HG02885 (cell line): ENCODE measurements at regions not wholly inside any gene's neighbourhood (a gene's known extent, or its start where the extent isn't known, plus 50 kb on each side); places are given as distances from the start of the nearest gene placed in this dataset.

Experiments
- ATAC-seq: cut with Tn5 transposase; IDR thresholded peaks from one replicate; pipeline ENCODE4 v1.9.1; 2021; ENCODE audit warnings: mild to moderate bottlenecking; ENCODE audit not compliant: unreplicated experiment, poor library complexity

DNA sequence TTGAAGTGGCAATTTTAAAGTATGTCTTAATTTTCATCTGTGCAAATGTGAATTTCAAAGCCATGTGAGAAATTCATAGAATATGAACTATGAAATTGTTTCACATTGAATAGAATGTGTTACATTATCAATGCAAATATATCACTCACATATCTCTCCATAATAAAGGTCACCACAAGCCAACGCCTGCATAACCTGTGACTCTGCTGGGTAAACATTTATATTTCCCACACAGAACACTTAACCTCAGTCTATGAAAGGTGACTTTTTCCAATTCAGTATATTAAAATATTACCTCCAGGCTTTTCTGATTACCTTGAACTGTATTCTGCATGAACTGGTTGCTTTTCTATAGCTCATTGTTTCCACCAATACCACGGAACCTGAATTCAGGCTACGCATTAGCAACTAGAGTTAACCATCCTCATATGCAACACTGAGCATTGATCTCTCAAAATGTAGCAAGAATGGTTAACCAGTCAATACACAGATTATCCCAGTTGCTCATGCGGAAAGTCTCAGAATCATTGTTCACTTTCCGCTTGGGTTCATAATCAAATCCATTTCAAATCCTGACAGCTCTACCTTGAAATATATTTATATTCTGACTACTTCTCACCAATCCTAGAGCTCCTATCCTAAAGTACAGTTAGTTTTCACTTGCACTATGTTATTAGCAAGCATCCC, 126.6 kb upstream of the TYRP1 start:
- no peak for ATAC-seq

DNA sequence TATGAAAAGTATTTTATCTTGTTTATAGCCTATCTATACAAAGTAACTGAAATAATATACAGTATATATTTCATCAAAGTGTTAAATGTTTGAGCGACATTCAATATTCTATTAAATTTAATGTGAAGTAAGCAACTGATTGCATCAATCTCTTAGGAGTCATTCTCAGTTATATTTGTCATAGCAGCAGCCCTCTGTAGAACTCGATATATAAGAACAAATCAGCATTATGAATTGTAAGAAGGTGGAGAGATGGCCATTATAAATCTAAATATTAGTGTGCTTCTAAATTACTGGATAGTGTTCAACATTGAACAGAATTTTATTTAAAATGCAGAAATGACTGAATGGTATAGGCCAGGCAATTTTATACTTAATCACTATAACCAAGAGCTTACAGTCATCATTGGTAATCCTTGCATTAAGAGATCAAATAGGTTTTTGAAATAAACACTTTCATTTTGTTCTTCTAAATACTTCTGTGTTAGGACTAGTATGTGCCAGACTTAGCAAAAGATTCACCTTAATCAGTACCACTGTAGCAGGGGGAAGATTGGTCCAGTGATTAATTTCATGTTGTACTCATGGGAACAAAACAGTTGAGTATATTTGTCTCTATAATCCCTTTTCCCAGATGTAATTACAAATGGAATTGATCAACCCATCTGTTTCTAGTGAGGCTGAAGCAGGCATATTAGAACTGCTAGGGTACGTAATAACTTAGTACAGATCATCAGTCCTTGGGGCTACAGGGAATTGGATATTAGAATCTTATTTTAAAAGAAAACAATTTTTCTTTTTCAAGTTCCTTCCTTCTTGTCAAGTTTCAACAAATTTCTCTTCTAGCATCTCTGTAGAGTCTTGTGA, 108.3 kb upstream of the TYRP1 start:
- no peak for ATAC-seq

DNA sequence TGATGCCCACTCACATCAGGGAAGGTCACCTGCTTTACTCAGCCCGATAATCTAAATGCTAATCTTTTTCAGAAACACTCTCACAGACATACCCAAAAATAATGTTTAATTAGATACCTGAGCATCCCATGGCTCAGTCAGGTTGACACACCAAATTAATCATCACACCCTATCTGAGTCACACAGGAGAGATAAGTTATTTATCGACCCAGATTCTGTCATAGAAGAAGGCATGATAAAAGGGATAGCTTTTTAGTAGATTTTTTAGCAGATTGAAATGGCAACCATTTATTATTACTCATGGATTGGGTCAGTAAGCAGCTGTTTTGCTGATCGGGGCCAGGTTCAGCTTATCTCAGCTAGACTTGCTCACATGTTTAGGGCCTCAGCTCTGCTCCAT, 97.8 kb upstream of the TYRP1 start:
- ATAC-seq, result no peak

DNA sequence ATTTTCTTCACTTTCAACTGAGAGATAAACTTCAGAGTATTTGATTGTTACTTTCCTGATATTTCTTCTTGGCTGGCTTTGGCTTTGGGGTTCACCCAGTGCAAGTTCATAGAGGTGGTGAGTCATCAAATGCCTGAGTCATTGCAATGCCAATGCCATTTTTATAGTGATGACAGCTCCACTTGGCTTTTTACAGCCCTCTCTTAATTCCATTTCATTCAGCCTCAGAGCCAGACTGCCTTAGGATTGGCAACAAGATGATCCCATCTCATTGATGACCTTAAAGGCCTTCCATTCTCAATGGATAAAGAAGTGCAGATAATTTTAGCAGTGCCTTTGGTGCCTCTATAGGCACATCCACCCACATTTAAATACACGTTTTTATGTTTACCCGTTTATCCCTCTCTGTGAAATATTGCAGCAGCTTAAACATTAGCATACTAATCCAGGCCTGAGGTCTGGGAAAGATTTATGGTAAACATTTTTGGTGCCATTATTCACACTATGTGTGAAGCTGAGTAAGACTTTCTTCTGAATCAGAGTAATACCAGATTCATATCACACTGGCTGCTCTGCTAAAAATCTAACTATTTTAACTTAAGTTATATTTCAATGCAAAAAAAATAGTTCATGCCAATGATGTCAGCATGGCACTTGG, 88.9 kb upstream of the TYRP1 start:
- no peak for ATAC-seq

DNA sequence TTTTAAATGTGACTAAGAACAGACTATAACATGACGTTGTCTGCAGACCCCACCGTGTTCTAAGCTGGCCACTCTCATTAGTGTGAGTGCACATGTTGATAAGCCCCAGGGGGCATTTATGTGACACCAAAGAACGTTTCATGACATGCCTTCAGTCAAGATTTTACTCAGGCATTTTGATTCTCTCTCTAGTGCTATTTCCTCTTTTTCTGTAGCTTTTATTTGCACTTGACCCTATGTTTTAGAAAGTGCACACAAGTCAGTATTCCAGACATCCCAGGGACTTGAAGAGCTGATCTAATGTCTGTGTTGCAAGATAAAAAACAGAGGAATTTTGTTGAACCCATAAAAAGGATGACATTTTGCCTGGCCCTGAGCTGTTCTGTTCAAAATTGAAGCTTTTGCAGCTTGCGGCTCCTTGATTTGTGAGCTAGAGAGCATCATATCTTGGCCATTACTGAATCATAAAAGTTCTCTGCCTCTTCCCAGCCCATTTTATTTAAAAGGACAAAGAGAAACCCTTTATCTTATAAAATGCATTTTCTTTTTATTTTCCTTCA, 80.9 kb upstream of the TYRP1 start:
- no peak for ATAC-seq

DNA sequence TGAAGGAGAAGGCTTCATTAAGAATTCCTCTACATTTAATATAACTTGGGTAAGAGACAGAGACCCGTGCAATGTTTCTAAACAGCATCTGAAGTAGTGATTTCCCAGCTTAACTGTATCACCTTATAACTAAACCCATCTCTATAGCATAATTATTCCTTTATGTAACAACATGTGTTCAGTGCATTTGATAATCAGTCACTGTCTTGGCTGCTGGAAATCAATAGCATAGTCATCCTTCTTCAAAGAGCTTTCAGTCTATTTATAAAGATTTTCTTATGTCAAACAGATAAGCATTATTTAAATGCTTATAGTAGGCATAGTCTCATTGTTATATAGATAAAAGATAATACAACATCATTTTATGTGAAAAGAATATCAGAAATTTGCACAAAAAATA, 80.1 kb upstream of the TYRP1 start:
- no peak for ATAC-seq

DNA sequence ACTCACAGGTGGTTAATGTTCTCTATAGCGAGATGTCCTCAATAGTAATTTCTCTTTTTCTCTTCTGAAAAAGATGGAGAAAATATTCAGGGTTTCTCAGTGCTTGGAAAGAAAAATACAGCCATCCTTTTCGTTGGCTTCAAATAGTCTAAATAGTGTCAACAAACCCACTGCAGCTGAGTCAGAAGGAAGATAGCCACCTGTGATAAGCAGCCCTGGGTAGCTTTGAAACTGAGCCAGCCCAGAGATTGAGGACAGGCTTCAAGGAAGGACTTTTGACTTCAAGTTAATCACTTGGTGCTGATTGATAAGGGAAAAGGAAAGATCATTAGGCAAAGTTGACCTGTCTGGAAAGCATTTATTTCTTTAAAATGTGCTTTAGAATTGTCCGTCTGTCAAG, 78.7 kb upstream of the TYRP1 start:
- ATAC-seq, result no peak

DNA sequence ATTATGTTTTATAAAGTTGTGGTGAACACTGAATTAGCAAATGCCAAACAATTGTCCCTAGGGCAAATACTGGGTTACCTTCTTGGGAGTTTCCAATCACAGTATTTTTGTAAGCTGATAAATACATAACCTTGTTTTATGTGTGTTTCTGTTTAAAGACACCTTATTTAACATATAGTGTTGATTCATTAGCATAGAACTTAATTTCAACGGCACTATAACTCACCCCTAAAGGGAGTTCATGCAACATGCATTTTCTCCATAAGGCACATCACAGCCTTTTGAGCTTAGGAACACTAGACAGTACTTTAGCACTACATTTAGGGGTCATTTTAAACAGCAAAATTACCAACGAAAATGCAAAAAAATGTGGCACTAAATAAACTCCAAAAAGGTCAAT, 74.2 kb upstream of the TYRP1 start:
- ATAC-seq, result no peak

DNA sequence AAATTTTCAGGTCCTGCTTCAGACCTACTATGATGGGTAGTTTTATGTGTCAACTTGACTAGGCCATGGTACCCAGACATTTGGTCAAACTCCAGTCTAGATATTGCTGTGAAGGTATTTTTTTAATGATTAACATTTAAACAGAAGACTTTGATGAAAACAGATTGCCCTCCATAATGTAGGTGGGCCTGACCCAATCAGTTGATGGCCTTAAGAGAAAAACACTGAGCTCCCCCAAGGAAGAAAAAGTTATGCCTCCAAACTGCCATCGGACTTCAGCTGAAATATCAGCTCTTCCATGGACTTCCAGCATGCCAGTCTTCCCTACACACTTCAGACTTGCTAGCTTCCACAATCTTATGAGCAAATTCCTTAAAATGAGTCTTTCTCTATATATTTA, 67.3 kb upstream of the TYRP1 start:
- no peak for ATAC-seq

DNA sequence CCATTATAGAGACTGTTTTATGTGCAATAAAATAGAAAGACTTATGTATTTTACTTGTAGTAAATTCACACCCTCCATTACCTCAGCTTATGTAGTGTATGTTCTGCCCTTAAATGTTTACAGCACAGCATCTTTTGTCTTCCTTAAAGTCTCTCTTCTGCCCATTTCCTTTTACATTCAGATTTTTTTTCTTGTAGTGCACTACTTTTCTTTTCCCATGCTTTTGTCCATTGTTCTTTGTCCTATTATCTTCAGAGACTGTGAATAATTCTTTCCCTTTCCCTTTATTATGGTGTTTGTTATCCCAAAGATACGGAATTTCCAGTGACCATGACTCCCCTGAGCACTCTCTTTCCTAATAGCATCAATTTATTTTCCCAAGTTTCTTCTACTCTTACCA, 66.1 kb upstream of the TYRP1 start:
- ATAC-seq, result no peak

DNA sequence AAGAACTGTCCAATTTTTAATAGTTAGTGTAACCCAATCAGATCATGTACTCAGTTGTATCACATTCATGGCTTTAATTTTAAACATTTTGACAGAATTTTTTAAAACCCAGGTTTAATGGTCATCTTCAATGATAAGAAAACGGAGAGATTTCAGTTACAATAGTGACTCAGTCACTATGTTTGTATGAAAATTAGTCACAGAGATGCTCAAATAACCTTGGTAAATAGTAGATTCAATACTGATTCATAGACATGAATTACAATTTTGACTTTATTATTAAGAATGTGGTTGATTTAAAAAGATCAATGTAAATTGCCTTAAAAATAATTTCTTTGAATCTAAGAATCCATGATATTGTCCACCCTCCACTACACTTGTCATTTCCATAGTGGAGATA, 64.6 kb upstream of the TYRP1 start:
- no peak for ATAC-seq

DNA sequence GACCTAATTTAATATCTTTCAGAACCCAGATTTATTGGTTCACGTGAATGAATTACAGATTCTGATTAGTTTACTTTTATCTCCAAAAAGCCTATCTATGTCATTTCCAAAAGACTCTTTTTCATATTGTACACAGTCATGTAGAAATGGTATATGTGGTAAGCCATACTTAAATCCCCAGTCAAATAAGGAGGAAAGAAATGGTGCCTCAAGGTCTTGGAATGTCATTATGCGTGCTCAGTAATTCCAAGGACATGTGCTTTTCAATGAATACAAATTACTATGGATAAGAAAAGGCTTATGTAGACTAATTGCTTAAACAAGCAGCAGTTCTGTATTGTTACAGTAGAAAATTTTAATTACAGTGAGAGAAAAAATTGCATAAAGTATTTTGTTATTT, 64.1 kb upstream of the TYRP1 start:
- no peak for ATAC-seq

DNA sequence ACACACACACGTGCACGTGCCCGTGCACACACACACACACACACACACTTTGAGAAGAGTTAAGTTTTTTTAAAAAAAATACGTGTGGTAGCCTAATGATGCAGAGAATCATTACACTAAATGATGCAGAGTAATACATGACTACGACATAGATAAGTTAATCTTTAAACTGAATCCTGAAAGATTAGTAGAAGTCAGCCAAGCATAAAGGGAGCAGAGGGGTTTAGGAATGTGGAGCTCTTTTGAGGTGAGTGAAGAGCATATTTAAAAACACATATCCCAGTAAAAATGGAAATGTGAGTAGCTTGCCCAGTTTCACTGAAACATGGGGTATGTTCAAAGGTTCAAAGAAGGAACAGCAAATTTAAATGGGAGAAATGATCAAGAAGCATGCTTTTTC, 61.3 kb upstream of the TYRP1 start:
- no peak for ATAC-seq

DNA sequence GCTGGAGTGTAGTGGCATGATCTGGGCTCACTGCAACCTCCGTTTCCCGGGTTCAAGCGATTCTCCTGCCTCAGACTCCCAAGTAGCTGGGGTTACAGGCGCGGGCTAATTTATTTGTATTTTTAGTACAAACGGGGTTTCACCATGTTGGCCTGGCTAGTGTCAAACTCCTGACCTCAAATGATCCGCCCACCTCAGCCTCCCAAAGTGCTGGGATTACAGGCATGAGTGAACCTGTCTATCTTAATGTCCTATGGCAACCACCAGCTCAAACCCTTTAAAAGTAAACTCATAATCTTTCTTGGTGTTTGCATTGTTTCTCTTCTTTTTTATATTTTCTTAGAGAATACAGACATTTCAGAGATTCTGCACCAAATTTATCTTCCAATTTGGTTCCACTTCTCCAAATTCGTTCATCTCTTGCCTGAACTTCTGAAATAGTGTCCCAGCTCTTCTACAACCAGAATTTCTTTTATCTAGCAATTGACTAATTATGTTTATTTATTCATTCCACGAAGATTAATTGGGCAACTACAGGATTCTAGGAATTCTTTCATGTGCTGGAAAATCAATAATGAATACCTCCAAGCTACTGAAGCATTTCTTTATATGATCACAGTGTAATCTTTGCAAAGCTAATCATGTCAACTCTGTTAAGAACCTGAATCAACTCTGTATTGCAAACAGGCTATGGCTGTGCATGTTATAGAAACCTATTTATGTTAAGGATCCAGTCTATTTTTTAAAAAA, 60.0 kb upstream of the TYRP1 start:
- ATAC-seq, result no peak

DNA sequence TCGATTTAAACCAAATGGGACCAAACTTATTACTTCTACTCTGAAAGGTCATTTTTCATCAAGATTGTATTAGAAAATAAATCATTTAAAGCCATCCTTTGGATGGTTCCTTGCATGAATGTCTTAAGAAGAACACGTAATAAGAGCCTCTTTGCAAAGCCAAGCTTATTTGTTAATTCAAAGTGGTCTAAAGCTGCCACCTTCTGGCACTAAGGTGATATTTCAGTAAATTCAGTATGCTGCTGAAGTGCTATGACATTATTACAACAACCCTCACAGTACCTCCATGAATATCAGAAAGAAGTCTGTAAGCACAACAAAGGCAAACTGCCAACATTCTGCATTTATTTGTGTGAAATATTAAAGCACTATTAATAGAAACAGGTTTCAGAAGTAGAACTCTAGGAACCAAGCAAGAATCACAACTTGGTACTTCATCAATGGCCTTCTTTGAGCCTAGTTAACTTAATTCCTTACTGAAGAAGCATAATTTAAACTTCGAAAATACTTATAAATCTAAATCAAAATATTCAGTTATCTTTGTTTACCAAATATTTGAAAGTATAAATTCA, 53.1 kb upstream of the TYRP1 start:
- peak; percentile 68 for ATAC-seq

DNA sequence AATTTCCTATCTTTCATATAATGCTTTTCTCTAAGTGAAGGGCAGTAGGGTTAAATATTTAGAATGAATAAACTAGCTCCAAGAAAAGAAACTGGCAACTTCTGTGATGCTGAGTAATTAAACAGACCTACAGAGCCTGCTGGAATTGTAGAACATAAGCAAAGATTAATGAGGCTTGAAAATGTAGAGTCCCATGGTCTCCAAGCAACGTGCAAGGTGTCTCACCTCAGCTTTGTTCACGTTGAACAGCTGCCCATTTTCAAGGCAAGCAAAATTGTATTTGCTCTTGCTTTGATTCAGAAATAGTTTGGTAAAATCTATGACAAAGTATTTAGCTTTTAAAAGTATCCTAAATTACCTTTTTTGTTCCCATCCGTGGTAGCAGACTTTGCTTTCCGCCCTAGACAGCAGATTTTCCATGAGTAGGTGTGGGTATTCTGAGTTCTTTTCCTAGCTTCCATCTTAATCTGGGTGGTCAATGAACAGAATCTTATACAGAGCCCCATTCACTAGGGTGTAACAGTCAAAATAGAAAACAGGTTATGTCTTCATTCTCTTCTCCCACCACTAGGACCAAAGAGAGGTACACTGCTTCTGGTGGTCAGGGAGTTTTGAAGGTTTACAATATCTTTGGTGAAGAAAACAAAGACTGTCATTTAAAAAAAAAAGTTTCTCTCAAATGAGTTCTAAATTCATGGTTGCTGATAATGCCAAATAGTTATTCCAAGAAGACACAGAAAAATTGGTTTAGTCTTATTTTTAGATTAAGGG, 52.1 kb upstream of the TYRP1 start:
- ATAC-seq, result no peak
